B cell (primary cell): ENCODE measurements at regions not wholly inside any gene's neighbourhood (a gene's known extent, or its start where the extent isn't known, plus 50 kb on each side); places are given as distances from the start of the nearest gene placed in this dataset.

ENCODE experiments used
- ATAC-seq: fragments of 200-7000 bp; cut with Tn5 transposase; one replicate; pipeline ENCODE4 v1.10.0; 2021; ENCODE audit warnings: low read depth, mild to moderate bottlenecking, moderate number of reproducible peaks, moderate library complexity
- CTCF ChIA-PET: fragments of 350-600 bp; sonication (Branson Sonifier 250); formaldehyde crosslinking; loops from one replicate; lab custom pipeline; 2021; ENCODE audit warnings: antibody characterized with exemption, inconsistent platforms; lab: Charles Lee
- POLR2A ChIA-PET: fragments of 350-600 bp; sonication (Branson Sonifier 250); formaldehyde crosslinking; loops from one replicate; lab custom pipeline; 2021; ENCODE audit warnings: antibody characterized with exemption; lab: Charles Lee
- DNase-seq: peaks from one replicate; pipeline ENCODE4 v3.0.0; 2013
- H2AFZ ChIP-seq: 2 replicates; pipeline ENCODE4 v1.6.1; 2012; ENCODE audit warnings: mild to moderate bottlenecking, low read depth, low read length; ENCODE audit not compliant: insufficient read depth, poor library complexity, severe bottlenecking
- H3K27ac ChIP-seq, 2 donors: 1 replicate in 1 of 2; 2 replicates in 1 of 2; pipeline ENCODE4 v1.5.1; 2012 to 2013; ENCODE audit warnings: low read length in 2 of 2, mild to moderate bottlenecking in 2 of 2, moderate library complexity in 1 of 2
- H3K27me3 ChIP-seq, 4 experiments: fragments of 200-600 bp in 1 of 4; sonication (generic) in 1 of 4; replicated peaks in 1 of 4; 1 replicate in 2 of 4; 2 replicates in 2 of 4; pipeline versions ENCODE4 v1.6.1 to v1.7.0; 2013 to 2016; ENCODE audit warnings: low read length in 3 of 4, mild to moderate bottlenecking in 2 of 4, mixed read lengths in 1 of 4, moderate library complexity in 1 of 4; ENCODE audit not compliant: insufficient read depth in 4 of 4, control insufficient read depth in 3 of 4; ENCODE audit errors: control extremely low read depth in 1 of 4
- H3K36me3 ChIP-seq, 2 experiments: replicated peaks in 1 of 2; 1 replicate in 1 of 2; 2 replicates in 1 of 2; pipeline versions ENCODE4 v1.6.1 to v1.7.1; 2013; ENCODE audit warnings: low read length in 1 of 2; ENCODE audit not compliant: insufficient read depth in 2 of 2, control insufficient read depth in 1 of 2; ENCODE audit errors: control extremely low read depth in 1 of 2, extremely low read depth in 1 of 2
- H3K4me1 ChIP-seq, 2 donors: fragments of 200-600 bp in 1 of 2; sonication (generic) in 1 of 2; 1 replicate in 1 of 2; 2 replicates in 1 of 2; pipeline versions ENCODE4 v1.5.1 to v1.6.1; 2013 to 2017; ENCODE audit warnings: low read length in 2 of 2; ENCODE audit not compliant: control insufficient read depth in 2 of 2, insufficient read depth in 2 of 2
- H3K4me2 ChIP-seq: replicated peaks from 2 replicates; pipeline ENCODE3; 2012; ENCODE audit warnings: mild to moderate bottlenecking, low read depth, low read length; ENCODE audit not compliant: poor library complexity, severe bottlenecking
- H3K4me3 ChIP-seq, 5 experiments: fragments of 200-600 bp in 1 of 5; sonication (generic) in 1 of 5; 1 replicate in 3 of 5; 2 replicates in 2 of 5; pipeline versions ENCODE4 v1.5.1 to v1.7.0; 2011 to 2016; ENCODE audit warnings: low read length in 4 of 5, mild to moderate bottlenecking in 4 of 5, low read depth in 2 of 5, control low read depth in 1 of 5, moderate library complexity in 1 of 5; ENCODE audit not compliant: insufficient read depth in 1 of 5; ENCODE audit errors: control extremely low read depth in 1 of 5, extremely low read depth in 1 of 5
- H3K79me2 ChIP-seq: fragments of 200-600 bp; sonication (generic); one replicate; pipeline ENCODE4 v1.6.0; 2016; ENCODE audit warnings: low read length; ENCODE audit not compliant: control insufficient read depth, insufficient read depth
- H3K9ac ChIP-seq: fragments of 200-600 bp; sonication (generic); 2 replicates; pipeline ENCODE4 v1.6.1; 2017; ENCODE audit warnings: mild to moderate bottlenecking, low read length, moderate library complexity
- H3K9me3 ChIP-seq, 3 donors: one replicate each; pipeline versions ENCODE4 v1.6.1 to v1.7.1; 2013; ENCODE audit warnings: low read length in 2 of 3; ENCODE audit not compliant: control insufficient read depth in 2 of 3, insufficient read depth in 1 of 3; ENCODE audit errors: control extremely low read depth in 1 of 3
- H4K20me1 ChIP-seq: 2 replicates; pipeline ENCODE4 v1.6.0; 2012; ENCODE audit warnings: mild to moderate bottlenecking, low read length; ENCODE audit not compliant: insufficient read depth, control insufficient read depth, poor library complexity, severe bottlenecking
- H3K27ac Mint-ChIP-seq: one replicate; pipeline ENCODE4 v1.8.0; 2021; ENCODE audit warnings: mixed read lengths
- H3K27me3 Mint-ChIP-seq: one replicate; pipeline ENCODE4 v1.8.0; 2021; ENCODE audit warnings: mixed read lengths
- H3K4me1 Mint-ChIP-seq: one replicate; pipeline ENCODE4 v1.8.0; 2021; ENCODE audit warnings: mixed read lengths
- H3K4me3 Mint-ChIP-seq: one replicate; pipeline ENCODE4 v1.8.0; 2021; ENCODE audit warnings: mixed read lengths
- H3K9me3 Mint-ChIP-seq: one replicate; pipeline ENCODE4 v1.8.0; 2022; ENCODE audit warnings: mixed read lengths; ENCODE audit not compliant: insufficient read depth
- EZH2 ChIP-seq: IDR thresholded peaks from 2 replicates; pipeline ENCODE4 v1.6.1; 2012; ENCODE audit warnings: borderline replicate concordance, low read depth, mild to moderate bottlenecking, moderate library complexity, low read length; ENCODE audit not compliant: insufficient read depth, poor library complexity, severe bottlenecking
- WGBS: methylation state at CpG from one replicate; pipeline ENCODE4 v1.1.5; 2013; ENCODE audit warnings: missing lambda C conversion rate; ENCODE audit not compliant: insufficient coverage; 5-methylcytosine and 5-hydroxymethylcytosine counted together
- intact Hi-C: fragments of 100-400 bp; cut with micrococcal nuclease; formaldehyde crosslinking; loops from one replicate; pipeline ENCODE4 v1.10.0; 2022
- TF ChIP-seq, protein P1 (sequence below): fragments of 200-600 bp; IDR thresholded peaks from one replicate; pipeline ENCODE4 v1.8.0; 2022; ENCODE audit warnings: antibody characterized with exemption, mild to moderate bottlenecking

DNA sequence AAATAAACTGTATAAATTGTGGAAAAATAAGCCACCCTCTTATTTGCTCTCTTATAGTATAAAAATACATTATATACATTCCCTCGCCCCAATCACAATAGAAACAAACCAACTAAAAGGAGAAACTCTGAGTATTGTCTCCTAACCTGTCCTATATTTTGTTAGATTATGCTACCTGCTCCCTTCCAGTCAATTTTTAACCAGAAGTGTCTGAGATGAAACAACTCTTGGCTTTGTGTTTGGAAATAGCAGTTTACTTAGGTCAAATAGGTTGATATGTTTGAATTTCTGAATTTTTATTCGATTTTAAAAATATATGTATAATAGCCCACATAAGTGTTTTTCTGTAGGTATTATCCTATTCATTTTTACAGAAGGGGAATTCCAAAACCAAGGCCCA lies 475.0 kb upstream of the ZNF462 start:
- Histone ChIP-seq H3K4me3 (no peak overlapping the region), H2AFZ (no peak overlapping the region), H3K79me2 (no peaks in the 10 kb centered on the region), H3K27ac (no peak overlapping the region), H3K9ac (no peak overlapping the region), H3K27me3 (no peaks in the 10 kb centered on the region), H3K9me3 (no peaks in the 10 kb centered on the region), H3K4me1 (no peaks in the 10 kb centered on the region), H4K20me1 (no peaks in the 10 kb centered on the region), H3K36me3 (no peaks in the 10 kb centered on the region), H3K4me2 (no peak overlapping the region)
- intact Hi-C loops = no loop called here
- no peak overlapping the region for H3K27ac Mint-ChIP-seq
- ChIA-PET CTCF (no interaction called here), POLR2A (no interaction called here)
- no peak for DNase-seq
- H3K9me3 Mint-ChIP-seq = no peaks in the 10 kb centered on the region
- H3K4me1 Mint-ChIP-seq = no peaks in the 10 kb centered on the region
- no peak overlapping the region for H3K4me3 Mint-ChIP-seq
- no CpG with 5 or more reads among the region's 2 CpGs for WGBS
- no peak for TF ChIP-seq EZH2
- TF ChIP-seq, protein P1, sequence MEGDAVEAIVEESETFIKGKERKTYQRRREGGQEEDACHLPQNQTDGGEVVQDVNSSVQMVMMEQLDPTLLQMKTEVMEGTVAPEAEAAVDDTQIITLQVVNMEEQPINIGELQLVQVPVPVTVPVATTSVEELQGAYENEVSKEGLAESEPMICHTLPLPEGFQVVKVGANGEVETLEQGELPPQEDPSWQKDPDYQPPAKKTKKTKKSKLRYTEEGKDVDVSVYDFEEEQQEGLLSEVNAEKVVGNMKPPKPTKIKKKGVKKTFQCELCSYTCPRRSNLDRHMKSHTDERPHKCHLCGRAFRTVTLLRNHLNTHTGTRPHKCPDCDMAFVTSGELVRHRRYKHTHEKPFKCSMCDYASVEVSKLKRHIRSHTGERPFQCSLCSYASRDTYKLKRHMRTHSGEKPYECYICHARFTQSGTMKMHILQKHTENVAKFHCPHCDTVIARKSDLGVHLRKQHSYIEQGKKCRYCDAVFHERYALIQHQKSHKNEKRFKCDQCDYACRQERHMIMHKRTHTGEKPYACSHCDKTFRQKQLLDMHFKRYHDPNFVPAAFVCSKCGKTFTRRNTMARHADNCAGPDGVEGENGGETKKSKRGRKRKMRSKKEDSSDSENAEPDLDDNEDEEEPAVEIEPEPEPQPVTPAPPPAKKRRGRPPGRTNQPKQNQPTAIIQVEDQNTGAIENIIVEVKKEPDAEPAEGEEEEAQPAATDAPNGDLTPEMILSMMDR = no peak
- no peaks in the 10 kb centered on the region for H3K27me3 Mint-ChIP-seq
- no peak for ATAC-seq

DNA sequence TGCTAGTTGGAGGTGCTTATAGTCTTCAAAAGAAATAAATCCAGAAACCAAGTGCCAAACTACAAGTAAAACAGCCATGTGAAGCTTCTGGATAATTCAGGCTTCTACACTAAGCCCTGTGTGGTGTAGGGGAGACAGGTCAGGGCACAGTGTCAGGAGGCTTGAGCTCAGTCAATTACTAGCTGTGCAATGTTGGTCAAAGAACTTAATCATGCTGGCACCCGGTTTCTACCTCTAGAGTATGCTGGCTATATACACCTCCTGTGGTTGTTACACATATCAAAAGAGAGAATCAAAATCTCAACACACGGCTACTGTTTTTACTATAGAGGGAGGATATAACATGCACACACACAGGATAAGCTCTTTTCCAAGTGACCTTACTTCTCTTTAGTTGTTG lies 469.7 kb upstream of the ZNF462 start:
- TF ChIP-seq, protein P1 = no peak
- no peak for TF ChIP-seq EZH2
- Histone ChIP-seq H4K20me1 (no peaks in the 10 kb centered on the region), H3K4me1 (no peaks in the 10 kb centered on the region), H3K9ac (no peak overlapping the region), H3K27ac (no peak overlapping the region), H3K4me2 (no peak overlapping the region), H3K36me3 (no peaks in the 10 kb centered on the region), H2AFZ (no peak overlapping the region), H3K27me3 (no peaks in the 10 kb centered on the region), H3K9me3 (no peaks in the 10 kb centered on the region), H3K4me3 (no peak overlapping the region), H3K79me2 (no peaks in the 10 kb centered on the region)
- H3K4me3 Mint-ChIP-seq = no peak overlapping the region
- POLR2A ChIA-PET = no interaction called here
- DNase-seq = no peak
- intact Hi-C loops = no loop called here
- no peaks in the 10 kb centered on the region for H3K9me3 Mint-ChIP-seq
- no peaks in the 10 kb centered on the region for H3K4me1 Mint-ChIP-seq
- no CpG with 5 or more reads among the region's 2 CpGs for WGBS
- ATAC-seq = no peak
- H3K27me3 Mint-ChIP-seq = no peaks in the 10 kb centered on the region
- no peak overlapping the region for H3K27ac Mint-ChIP-seq
- CTCF ChIA-PET = no interaction called here
